ENCODE measurements at regions not wholly inside any gene's neighbourhood (a gene's known extent, or its start where the extent isn't known, plus 50 kb on each side); places are given as distances from the start of the nearest gene placed in this dataset.
A peak's percentile ranks its signal among the peaks of the same experiment; 100 is the strongest.
"Not testable (repeated sequence)": the region's sequence is repeated elsewhere in the genome, so short reads cannot be mapped to it uniquely, and the experiment has no call there.

DNA sequence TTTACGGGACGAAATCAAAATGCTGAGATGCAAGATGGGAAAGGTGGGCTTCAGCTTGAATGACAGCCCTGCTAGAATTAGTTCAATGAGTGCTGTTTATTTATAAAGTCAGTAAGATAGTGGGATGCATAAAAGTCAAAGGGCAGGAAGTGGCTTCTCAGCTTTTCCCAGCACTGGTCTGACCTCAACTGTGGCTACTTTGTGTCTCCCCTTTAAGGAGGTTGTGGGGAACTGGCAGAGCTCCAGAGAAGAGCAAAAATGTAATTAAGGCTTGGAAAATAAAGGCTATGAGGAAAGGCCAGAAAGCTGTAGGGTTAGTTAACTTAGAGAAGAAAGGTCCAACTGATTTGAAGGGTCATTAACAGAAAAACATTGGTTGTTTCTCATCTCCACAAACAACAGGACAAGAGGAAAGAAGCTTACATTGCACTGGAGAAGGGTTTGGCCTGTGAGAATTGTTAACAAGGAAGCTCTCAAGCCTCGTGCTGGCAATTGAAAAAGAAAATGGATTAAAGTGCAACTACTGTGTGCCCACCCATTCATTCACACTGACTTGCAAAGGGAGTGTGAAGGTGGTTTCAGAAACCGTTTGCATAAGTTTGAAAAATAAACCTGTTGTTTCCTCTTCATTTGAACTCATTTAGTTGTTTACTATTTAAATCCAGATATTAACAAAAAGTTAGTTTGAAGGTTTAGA is 68.8 kb upstream of the CD28 start:
- no peak for ATAC-seq (ENCODE audit: low FRiP score)
- 84 to 85% methylated on average over 4 of the region's 4 CpGs for WGBS, 2 donors
- Histone ChIP-seq H3K27me3 (ENCODE audit: control insufficient read depth in 1 of 2, insufficient read depth in 2 of 2, low read length in 1 of 2) (no peaks in the 10 kb centered on the region), H3K36me3 (ENCODE audit: control insufficient read depth in 1 of 2, insufficient read depth in 2 of 2, low read length in 1 of 2) (no peaks in the 10 kb centered on the region), H3K4me3 (ENCODE audit: low read length in 2 of 2) (no peak overlapping the region), H3K27ac (ENCODE audit: low read depth in 1 of 2, low read length in 2 of 2) (no peak overlapping the region), H3K4me1 (ENCODE audit: control insufficient read depth in 1 of 2, insufficient read depth in 2 of 2, low read length in 2 of 2) (no peaks in the 10 kb centered on the region), H3K9me3 (ENCODE audit: control insufficient read depth, low read length) (no peaks in the 10 kb centered on the region)
- no peak for DNase-seq
- intact Hi-C loops (cut with DNase I) = no loop called here

- H3K4me1 ChIP-seq (ENCODE audit: control insufficient read depth in 1 of 2, insufficient read depth in 2 of 2, low read length in 2 of 2); H3K27ac ChIP-seq (ENCODE audit: low read depth in 1 of 2, low read length in 2 of 2); H3K36me3 ChIP-seq (ENCODE audit: control insufficient read depth in 1 of 2, insufficient read depth in 2 of 2, low read length in 1 of 2); H3K27me3 ChIP-seq (ENCODE audit: control insufficient read depth in 1 of 2, insufficient read depth in 2 of 2, low read length in 1 of 2); DNase-seq; ATAC-seq (ENCODE audit: low FRiP score); H3K9me3 ChIP-seq (ENCODE audit: control insufficient read depth, low read length); intact Hi-C loops (cut with DNase I); H3K4me3 ChIP-seq (ENCODE audit: low read length in 2 of 2): not testable (repeated sequence)
- 98% methylated on average over 23 of the region's 23 CpGs for whole genome bisulfite sequencing, 2 donors
Observed at GRCh38 chr2:203641865-203642264, 64.6 kb upstream of the CD28 start.

DNA sequence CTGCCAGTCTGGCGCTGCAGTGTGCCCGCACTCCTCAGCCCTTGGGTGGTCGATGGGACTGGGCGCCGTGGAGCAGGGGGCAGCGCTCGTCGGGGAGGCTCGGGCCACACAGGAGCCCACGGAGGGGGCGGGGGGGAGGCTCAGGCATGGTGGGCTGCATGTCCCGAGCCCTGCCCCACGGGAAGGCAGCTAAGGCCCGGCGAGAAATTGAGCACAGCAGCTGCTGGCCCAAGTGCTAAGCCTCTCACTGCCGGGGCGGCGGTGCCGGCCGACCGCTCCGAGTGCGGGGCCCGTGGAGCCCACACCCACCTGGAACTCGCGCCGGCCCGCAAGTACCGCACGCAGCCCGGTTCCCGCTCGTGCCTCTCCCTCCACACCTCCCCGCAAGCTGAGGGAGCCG is 63.6 kb upstream of the CD28 start:
- H3K4me3 ChIP-seq (ENCODE audit: low read length in 2 of 2); H3K9me3 ChIP-seq (ENCODE audit: control insufficient read depth, low read length); H3K36me3 ChIP-seq (ENCODE audit: control insufficient read depth in 1 of 2, insufficient read depth in 2 of 2, low read length in 1 of 2); intact Hi-C loops (cut with DNase I); ATAC-seq (ENCODE audit: low FRiP score); H3K27ac ChIP-seq (ENCODE audit: low read depth in 1 of 2, low read length in 2 of 2); H3K4me1 ChIP-seq (ENCODE audit: control insufficient read depth in 1 of 2, insufficient read depth in 2 of 2, low read length in 2 of 2); H3K27me3 ChIP-seq (ENCODE audit: control insufficient read depth in 1 of 2, insufficient read depth in 2 of 2, low read length in 1 of 2): not testable (repeated sequence)
- DNase-seq = peak in 1 of 2 donors; percentile 67
- WGBS, 2 donors = 97% methylated on average over 33 to 35 of the region's 35 CpGs

DNA sequence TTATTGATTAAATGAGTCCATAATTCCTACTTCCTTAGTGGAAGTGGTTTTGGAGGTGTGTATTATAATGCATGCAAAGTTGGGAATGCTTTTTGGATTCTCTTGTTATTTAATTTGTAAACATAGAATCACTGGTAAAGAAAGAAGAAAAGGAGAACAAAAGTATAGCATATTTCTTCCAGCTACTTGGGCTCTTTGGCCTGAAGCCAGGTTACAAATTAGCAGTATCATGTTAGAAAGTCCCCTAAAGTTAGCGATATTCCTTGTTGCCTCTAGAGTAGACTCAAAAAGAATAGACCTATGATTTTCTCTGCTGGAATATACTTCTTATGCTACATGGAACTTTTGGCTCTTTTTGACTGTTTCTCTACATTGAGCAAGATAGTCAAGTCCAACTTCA is 60.6 kb upstream of the CD28 start:
- ATAC-seq (ENCODE audit: low FRiP score) = no peak
- Histone ChIP-seq H3K36me3 (ENCODE audit: control insufficient read depth in 1 of 2, insufficient read depth in 2 of 2, low read length in 1 of 2) (no peaks in the 10 kb centered on the region), H3K27ac (ENCODE audit: low read depth in 1 of 2, low read length in 2 of 2) (no peak overlapping the region), H3K4me1 (ENCODE audit: control insufficient read depth in 1 of 2, insufficient read depth in 2 of 2, low read length in 2 of 2) (peaks cover 0 to 3% of the 10 kb centered on the region in 2 donors), H3K27me3 (ENCODE audit: control insufficient read depth in 1 of 2, insufficient read depth in 2 of 2, low read length in 1 of 2) (no peaks in the 10 kb centered on the region), H3K4me3 (ENCODE audit: low read length in 2 of 2) (no peak overlapping the region), H3K9me3 (ENCODE audit: control insufficient read depth, low read length) (no peaks in the 10 kb centered on the region)
- intact Hi-C loops (cut with DNase I) = no loop called here
- no peak for DNase-seq
- 90% methylated on average over 1 of the region's 1 CpG for WGBS, 2 donors

DNA sequence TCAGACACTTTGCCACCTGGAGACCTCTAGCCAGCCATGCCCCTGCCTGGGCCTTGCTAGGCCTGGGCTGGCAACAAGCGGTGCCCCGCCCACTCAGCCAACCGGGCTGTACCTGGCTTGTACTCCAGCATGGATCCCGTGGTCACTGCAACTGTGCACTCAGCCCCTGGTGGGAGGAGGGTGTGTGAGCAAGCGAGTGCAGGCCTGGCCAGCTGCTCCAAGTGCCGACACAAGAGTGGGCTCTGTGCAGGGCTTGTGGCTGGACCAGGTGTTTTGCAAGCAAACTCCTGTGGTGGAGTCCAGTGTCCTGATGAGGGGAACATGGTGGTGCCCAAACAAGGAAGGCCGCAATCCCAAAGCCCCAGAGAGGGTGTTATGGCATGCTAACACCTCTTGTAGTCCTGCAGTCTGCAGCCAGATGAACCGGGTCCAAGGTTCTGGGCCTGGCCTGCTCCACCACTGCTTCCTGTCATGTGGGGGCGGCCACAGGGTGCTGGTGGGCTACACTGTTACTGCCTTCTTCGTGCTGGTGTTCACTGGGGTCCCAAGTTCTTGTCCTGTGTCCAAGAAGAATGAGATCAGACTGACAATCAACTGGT is 60.1 kb upstream of the CD28 start:
- Histone ChIP-seq H3K4me1 (ENCODE audit: control insufficient read depth in 1 of 2, insufficient read depth in 2 of 2, low read length in 2 of 2) (peaks cover 0 to 3% of the 10 kb centered on the region in 2 donors), H3K27ac (ENCODE audit: low read depth in 1 of 2, low read length in 2 of 2) (no peak overlapping the region), H3K27me3 (ENCODE audit: control insufficient read depth in 1 of 2, insufficient read depth in 2 of 2, low read length in 1 of 2) (no peaks in the 10 kb centered on the region), H3K9me3 (ENCODE audit: control insufficient read depth, low read length) (no peaks in the 10 kb centered on the region), H3K4me3 (ENCODE audit: low read length in 2 of 2) (no peak overlapping the region), H3K36me3 (ENCODE audit: control insufficient read depth in 1 of 2, insufficient read depth in 2 of 2, low read length in 1 of 2) (no peaks in the 10 kb centered on the region)
- WGBS, 2 donors = 95 to 96% methylated on average over 10 of the region's 10 CpGs
- DNase-seq (peak in 1 of 2 donors; percentile 75), ATAC-seq (ENCODE audit: low FRiP score) (no peak)
- intact Hi-C loops (cut with DNase I) = no loop called here

DNA sequence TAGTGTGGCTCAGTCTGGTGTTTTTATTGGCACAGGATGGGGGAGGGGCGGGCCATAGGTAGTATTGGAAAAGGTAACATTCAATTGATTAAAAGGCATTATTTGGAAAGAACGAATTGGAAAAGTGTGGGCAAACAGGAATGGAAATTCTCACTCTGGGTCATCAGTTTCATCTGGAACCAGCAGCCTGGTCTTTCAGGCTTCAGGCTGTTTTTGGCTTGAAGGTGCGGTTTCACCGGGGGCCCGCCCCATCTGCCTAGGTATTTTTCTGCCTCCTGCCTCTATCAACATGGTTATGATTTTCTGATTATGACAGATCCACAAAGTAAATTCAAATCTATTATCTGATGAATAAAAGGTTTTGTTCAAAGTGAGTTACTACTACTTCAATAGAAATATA is 59.5 kb upstream of the CD28 start:
- ATAC-seq (ENCODE audit: low FRiP score) = no peak
- 88 to 90% methylated on average over 5 of the region's 5 CpGs for WGBS, 2 donors
- Histone ChIP-seq H3K27me3 (ENCODE audit: control insufficient read depth in 1 of 2, insufficient read depth in 2 of 2, low read length in 1 of 2) (no peaks in the 10 kb centered on the region), H3K9me3 (ENCODE audit: control insufficient read depth, low read length) (no peaks in the 10 kb centered on the region), H3K27ac (ENCODE audit: low read depth in 1 of 2, low read length in 2 of 2) (no peak overlapping the region), H3K4me1 (ENCODE audit: control insufficient read depth in 1 of 2, insufficient read depth in 2 of 2, low read length in 2 of 2) (peaks cover 0 to 3% of the 10 kb centered on the region in 2 donors), H3K4me3 (ENCODE audit: low read length in 2 of 2) (no peak overlapping the region), H3K36me3 (ENCODE audit: control insufficient read depth in 1 of 2, insufficient read depth in 2 of 2, low read length in 1 of 2) (no peaks in the 10 kb centered on the region)
- no peak for DNase-seq
- intact Hi-C loops (cut with DNase I) = no loop called here

GRCh38 chr2:203647579-203647978 is 58.9 kb upstream of the CD28 start:
- DNase-seq (no peak), ATAC-seq (ENCODE audit: low FRiP score) (no peak)
- no peak overlapping the region for H3K4me3 ChIP-seq (ENCODE audit: low read length in 2 of 2)
- H3K36me3 ChIP-seq (ENCODE audit: control insufficient read depth in 1 of 2, insufficient read depth in 2 of 2, low read length in 1 of 2) = no peaks in the 10 kb centered on the region
- no peaks in the 10 kb centered on the region for H3K27me3 ChIP-seq (ENCODE audit: control insufficient read depth in 1 of 2, insufficient read depth in 2 of 2, low read length in 1 of 2)
- H3K9me3 ChIP-seq (ENCODE audit: control insufficient read depth, low read length) = no peaks in the 10 kb centered on the region
- intact Hi-C loops (cut with DNase I) = no loop called here
- WGBS, 2 donors = 79 to 83% methylated on average over 1 of the region's 1 CpG
- H3K4me1 ChIP-seq (ENCODE audit: control insufficient read depth in 1 of 2, insufficient read depth in 2 of 2, low read length in 2 of 2) = peaks cover 0 to 3% of the 10 kb centered on the region in 2 donors
- H3K27ac ChIP-seq (ENCODE audit: low read depth in 1 of 2, low read length in 2 of 2) = no peak overlapping the region

DNA sequence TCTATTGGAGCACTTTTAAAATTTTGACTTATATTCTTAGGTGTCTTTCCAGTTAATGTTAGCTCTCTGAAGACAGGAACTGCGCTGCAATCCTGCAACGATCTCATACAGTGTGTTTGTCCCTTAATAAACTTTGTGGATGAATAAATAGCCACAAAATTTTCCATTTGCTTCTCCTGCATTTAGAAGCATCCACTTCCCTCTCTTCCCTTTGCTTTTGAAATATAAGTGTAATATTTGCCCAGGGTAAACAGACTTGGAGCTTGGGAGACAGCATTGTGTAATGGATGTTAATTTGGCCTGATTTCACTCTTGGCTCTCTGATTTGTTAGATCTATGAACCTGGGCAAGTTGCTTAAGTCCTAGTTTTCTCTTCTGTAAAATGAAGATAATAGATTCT is 58.2 kb upstream of the CD28 start:
- 72 to 82% methylated on average over 2 of the region's 2 CpGs for WGBS, 2 donors
- no peaks in the 10 kb centered on the region for H3K27me3 ChIP-seq (ENCODE audit: control insufficient read depth in 1 of 2, insufficient read depth in 2 of 2, low read length in 1 of 2)
- H3K9me3 ChIP-seq (ENCODE audit: control insufficient read depth, low read length) = no peaks in the 10 kb centered on the region
- H3K36me3 ChIP-seq (ENCODE audit: control insufficient read depth in 1 of 2, insufficient read depth in 2 of 2, low read length in 1 of 2) = no peaks in the 10 kb centered on the region
- H3K4me3 ChIP-seq (ENCODE audit: low read length in 2 of 2) = no peak overlapping the region
- DNase-seq (no peak), ATAC-seq (ENCODE audit: low FRiP score) (no peak)
- H3K4me1 ChIP-seq (ENCODE audit: control insufficient read depth in 1 of 2, insufficient read depth in 2 of 2, low read length in 2 of 2) = peaks cover 0 to 3% of the 10 kb centered on the region in 2 donors
- H3K27ac ChIP-seq (ENCODE audit: low read depth in 1 of 2, low read length in 2 of 2) = no peak overlapping the region
- intact Hi-C loops (cut with DNase I) = no loop called here

GRCh38 chr2:203649176-203649814 is 57.1 kb upstream of the CD28 start:
- intact Hi-C loops (cut with DNase I) = no loop called here
- Histone ChIP-seq H3K27ac (ENCODE audit: low read depth in 1 of 2, low read length in 2 of 2) (no peak overlapping the region), H3K4me3 (ENCODE audit: low read length in 2 of 2) (no peak overlapping the region), H3K36me3 (ENCODE audit: control insufficient read depth in 1 of 2, insufficient read depth in 2 of 2, low read length in 1 of 2) (no peaks in the 10 kb centered on the region), H3K4me1 (ENCODE audit: control insufficient read depth in 1 of 2, insufficient read depth in 2 of 2, low read length in 2 of 2) (peaks cover 0 to 3% of the 10 kb centered on the region in 2 donors), H3K27me3 (ENCODE audit: control insufficient read depth in 1 of 2, insufficient read depth in 2 of 2, low read length in 1 of 2) (no peaks in the 10 kb centered on the region), H3K9me3 (ENCODE audit: control insufficient read depth, low read length) (no peaks in the 10 kb centered on the region)
- 92 to 93% methylated on average over 4 of the region's 4 CpGs for WGBS, 2 donors
- DNase-seq = no peak
- no peak for ATAC-seq (ENCODE audit: low FRiP score)

Data from aorta (tissue), 5 donors.